ENCODE measurements at regions not wholly inside any gene's neighbourhood (a gene's known extent, or its start where the extent isn't known, plus 50 kb on each side); places are given as distances from the start of the nearest gene placed in this dataset.

DNA sequence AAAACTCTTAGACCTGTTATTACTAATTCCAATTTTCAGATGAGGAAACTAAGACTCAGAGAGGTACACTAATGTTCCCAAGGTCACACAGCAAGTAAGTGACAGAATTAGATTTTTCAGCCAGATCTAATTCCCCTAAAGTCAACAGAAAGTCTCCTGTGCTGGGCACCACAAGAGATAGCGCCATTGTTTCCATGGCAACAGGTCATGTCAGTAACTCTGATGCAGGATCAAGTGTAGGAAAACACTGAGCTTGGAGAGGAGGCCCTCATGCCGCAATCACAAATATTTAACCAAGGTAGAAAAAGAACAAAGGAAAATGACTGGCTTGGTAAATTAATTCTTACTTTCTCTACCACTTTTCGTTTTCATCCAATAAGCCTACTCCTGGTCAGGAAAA lies 166.0 kb upstream of the CDH13 start:
- Histone ChIP-seq H3K9ac (no peak overlapping the region), H3K27ac (ENCODE audit: low read depth in 2 of 2, low read length in 1 of 2) (no peak overlapping the region), H4K20me1 (ENCODE audit: insufficient read depth) (no peaks in the 10 kb centered on the region), H3K27me3 (ENCODE audit: insufficient read depth) (no peaks in the 10 kb centered on the region; the same call in 1 of the 2 replicates), H3K36me3 (replicated peaks in 1 of 2; ENCODE audit: control insufficient read depth in 1 of 2, insufficient read depth in 2 of 2, low read length in 1 of 2) (no peaks in the 10 kb centered on the region), H3K9me3 (no peaks in the 10 kb centered on the region), H3K4me2 (no peak overlapping the region), H2AFZ (ENCODE audit: low read depth) (no peak overlapping the region), H3K79me2 (ENCODE audit: insufficient read depth) (no peaks in the 10 kb centered on the region), H3K4me1 (ENCODE audit: control insufficient read depth in 1 of 2, insufficient read depth in 2 of 2, low read depth in 1 of 2, low read length in 1 of 2) (no peaks in the 10 kb centered on the region), H3K9me2 (no peaks in the 10 kb centered on the region), H3K4me3 (ENCODE audit: low read depth in 2 of 2, low read length in 1 of 2) (no peak overlapping the region), H3F3A (replicated peaks; ENCODE audit: insufficient read depth) (no peaks in the 10 kb centered on the region)
- CTCF ChIA-PET: interaction anchor here (1.0 kb wide), 1 partner anchor 93 kb away, joined by 3 read pairs; no protein-coding TSS in a partner anchor
- POLR2A ChIA-PET: no interaction called here
- 17% methylated on average over 3 of the region's 3 CpGs for WGBS (ENCODE audit: low lambda C conversion rate)
- no peak for DNase-seq
- TF ChIP-seq EP300 (IDR thresholded peaks at IDR 0.05; ENCODE audit: borderline replicate concordance in 1 of 2, low read depth in 1 of 2, low read length in 1 of 2) (no peak), FOXJ3 (CRISPR knock-in tag; IDR thresholded peaks at IDR 0.05) (no peak), TEAD4 (IDR thresholded peaks at IDR 0.05; ENCODE audit: borderline replicate concordance, insufficient read depth) (no peak), FOSL2 (IDR thresholded peaks at IDR 0.05; ENCODE audit: borderline replicate concordance, low read depth) (no peak), NRF1 (IDR thresholded peaks at IDR 0.05; ENCODE audit: low read depth, low read length) (no peak), GABPA (IDR thresholded peaks at IDR 0.05; ENCODE audit: low read depth) (no peak), FOXM1 (IDR thresholded peaks at IDR 0.05; ENCODE audit: low read depth) (no peak)
- TF ChIP-seq, protein P1, sequence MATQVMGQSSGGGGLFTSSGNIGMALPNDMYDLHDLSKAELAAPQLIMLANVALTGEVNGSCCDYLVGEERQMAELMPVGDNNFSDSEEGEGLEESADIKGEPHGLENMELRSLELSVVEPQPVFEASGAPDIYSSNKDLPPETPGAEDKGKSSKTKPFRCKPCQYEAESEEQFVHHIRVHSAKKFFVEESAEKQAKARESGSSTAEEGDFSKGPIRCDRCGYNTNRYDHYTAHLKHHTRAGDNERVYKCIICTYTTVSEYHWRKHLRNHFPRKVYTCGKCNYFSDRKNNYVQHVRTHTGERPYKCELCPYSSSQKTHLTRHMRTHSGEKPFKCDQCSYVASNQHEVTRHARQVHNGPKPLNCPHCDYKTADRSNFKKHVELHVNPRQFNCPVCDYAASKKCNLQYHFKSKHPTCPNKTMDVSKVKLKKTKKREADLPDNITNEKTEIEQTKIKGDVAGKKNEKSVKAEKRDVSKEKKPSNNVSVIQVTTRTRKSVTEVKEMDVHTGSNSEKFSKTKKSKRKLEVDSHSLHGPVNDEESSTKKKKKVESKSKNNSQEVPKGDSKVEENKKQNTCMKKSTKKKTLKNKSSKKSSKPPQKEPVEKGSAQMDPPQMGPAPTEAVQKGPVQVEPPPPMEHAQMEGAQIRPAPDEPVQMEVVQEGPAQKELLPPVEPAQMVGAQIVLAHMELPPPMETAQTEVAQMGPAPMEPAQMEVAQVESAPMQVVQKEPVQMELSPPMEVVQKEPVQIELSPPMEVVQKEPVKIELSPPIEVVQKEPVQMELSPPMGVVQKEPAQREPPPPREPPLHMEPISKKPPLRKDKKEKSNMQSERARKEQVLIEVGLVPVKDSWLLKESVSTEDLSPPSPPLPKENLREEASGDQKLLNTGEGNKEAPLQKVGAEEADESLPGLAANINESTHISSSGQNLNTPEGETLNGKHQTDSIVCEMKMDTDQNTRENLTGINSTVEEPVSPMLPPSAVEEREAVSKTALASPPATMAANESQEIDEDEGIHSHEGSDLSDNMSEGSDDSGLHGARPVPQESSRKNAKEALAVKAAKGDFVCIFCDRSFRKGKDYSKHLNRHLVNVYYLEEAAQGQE (IDR thresholded peaks at IDR 0.05; ENCODE audit: low read depth, low read length): no peak
- TF ChIP-seq, protein P2, sequence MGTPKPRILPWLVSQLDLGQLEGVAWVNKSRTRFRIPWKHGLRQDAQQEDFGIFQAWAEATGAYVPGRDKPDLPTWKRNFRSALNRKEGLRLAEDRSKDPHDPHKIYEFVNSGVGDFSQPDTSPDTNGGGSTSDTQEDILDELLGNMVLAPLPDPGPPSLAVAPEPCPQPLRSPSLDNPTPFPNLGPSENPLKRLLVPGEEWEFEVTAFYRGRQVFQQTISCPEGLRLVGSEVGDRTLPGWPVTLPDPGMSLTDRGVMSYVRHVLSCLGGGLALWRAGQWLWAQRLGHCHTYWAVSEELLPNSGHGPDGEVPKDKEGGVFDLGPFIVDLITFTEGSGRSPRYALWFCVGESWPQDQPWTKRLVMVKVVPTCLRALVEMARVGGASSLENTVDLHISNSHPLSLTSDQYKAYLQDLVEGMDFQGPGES (IDR thresholded peaks at IDR 0.05; ENCODE audit: low read depth, low read length): no peak
- TF ChIP-seq, protein P3, sequence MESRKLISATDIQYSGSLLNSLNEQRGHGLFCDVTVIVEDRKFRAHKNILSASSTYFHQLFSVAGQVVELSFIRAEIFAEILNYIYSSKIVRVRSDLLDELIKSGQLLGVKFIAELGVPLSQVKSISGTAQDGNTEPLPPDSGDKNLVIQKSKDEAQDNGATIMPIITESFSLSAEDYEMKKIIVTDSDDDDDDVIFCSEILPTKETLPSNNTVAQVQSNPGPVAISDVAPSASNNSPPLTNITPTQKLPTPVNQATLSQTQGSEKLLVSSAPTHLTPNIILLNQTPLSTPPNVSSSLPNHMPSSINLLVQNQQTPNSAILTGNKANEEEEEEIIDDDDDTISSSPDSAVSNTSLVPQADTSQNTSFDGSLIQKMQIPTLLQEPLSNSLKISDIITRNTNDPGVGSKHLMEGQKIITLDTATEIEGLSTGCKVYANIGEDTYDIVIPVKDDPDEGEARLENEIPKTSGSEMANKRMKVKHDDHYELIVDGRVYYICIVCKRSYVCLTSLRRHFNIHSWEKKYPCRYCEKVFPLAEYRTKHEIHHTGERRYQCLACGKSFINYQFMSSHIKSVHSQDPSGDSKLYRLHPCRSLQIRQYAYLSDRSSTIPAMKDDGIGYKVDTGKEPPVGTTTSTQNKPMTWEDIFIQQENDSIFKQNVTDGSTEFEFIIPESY (IDR thresholded peaks at IDR 0.05; ENCODE audit: borderline replicate concordance, low read depth): no peak
- TF ChIP-seq, protein P4, sequence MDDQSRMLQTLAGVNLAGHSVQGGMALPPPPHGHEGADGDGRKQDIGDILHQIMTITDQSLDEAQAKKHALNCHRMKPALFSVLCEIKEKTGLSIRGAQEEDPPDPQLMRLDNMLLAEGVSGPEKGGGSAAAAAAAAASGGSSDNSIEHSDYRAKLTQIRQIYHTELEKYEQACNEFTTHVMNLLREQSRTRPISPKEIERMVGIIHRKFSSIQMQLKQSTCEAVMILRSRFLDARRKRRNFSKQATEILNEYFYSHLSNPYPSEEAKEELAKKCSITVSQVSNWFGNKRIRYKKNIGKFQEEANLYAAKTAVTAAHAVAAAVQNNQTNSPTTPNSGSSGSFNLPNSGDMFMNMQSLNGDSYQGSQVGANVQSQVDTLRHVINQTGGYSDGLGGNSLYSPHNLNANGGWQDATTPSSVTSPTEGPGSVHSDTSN (IDR thresholded peaks at IDR 0.05): no peak
- TF ChIP-seq, protein P5, sequence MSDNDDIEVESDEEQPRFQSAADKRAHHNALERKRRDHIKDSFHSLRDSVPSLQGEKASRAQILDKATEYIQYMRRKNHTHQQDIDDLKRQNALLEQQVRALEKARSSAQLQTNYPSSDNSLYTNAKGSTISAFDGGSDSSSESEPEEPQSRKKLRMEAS (IDR thresholded peaks at IDR 0.05; ENCODE audit: low read depth): no peak

Measured in SK-N-SH (cell line).